T-helper 2 cell treated with Interferon-gamma antibody and Interleukin-4, amounts not matched to agents 5 μg/mL and 100 μg/mL, for 36 hours (primary cell): ENCODE measurements at regions not wholly inside any gene's neighbourhood (a gene's known extent, or its start where the extent isn't known, plus 50 kb on each side); places are given as distances from the start of the nearest gene placed in this dataset.

Experiments used
- DNase-seq: peaks from one replicate; pipeline ENCODE4 v3.0.0; 2021; ENCODE audit warnings: low spot score
- H3K27ac Mint-ChIP-seq: one replicate; pipeline ENCODE4 v1.8.0; 2021; ENCODE audit warnings: mild to moderate bottlenecking, mixed read lengths
- H3K27me3 Mint-ChIP-seq: one replicate; pipeline ENCODE4 v1.8.0; 2021; ENCODE audit warnings: low read depth, mixed read lengths
- H3K36me3 Mint-ChIP-seq: one replicate; pipeline ENCODE4 v1.8.0; 2021; ENCODE audit warnings: low read depth, mixed read lengths
- H3K4me1 Mint-ChIP-seq: one replicate; pipeline ENCODE4 v1.8.0; 2021; ENCODE audit warnings: low read depth, mixed read lengths
- H3K4me3 Mint-ChIP-seq: one replicate; pipeline ENCODE4 v1.8.0; 2022; ENCODE audit warnings: mild to moderate bottlenecking, moderate library complexity, mixed read lengths
- H3K9me3 Mint-ChIP-seq: one replicate; pipeline ENCODE4 v1.8.0; 2021; ENCODE audit warnings: mixed read lengths

DNA sequence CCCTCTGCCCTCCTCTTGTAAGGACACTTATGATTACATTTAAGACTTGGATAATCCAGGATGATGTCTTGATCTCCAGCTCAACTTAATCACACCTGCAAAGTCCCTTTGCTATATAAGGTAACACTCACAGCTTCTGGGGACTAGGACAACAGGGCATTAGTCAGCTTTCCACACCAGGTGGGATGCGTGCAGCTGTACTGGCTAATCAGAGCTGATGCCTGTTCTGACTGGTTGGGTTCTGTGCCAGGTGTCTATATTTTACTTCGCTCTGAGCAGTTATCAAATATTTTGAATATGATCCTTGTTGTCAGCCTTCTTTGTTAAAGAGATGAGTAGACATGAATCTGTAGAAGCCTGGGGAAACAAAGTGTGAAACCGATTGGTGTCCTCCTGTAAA is 115.5 kb upstream of the ATP8B1 start:
- H3K4me3 Mint-ChIP-seq, result no peak overlapping the region
- no peaks in the 10 kb centered on the region for H3K36me3 Mint-ChIP-seq
- H3K9me3 Mint-ChIP-seq, result no peaks in the 10 kb centered on the region
- DNase-seq, result no peak
- H3K27ac Mint-ChIP-seq, result no peak overlapping the region
- peaks cover 6% of the 10 kb centered on the region for H3K27me3 Mint-ChIP-seq
- H3K4me1 Mint-ChIP-seq, result peaks cover 14% of the 10 kb centered on the region

DNA sequence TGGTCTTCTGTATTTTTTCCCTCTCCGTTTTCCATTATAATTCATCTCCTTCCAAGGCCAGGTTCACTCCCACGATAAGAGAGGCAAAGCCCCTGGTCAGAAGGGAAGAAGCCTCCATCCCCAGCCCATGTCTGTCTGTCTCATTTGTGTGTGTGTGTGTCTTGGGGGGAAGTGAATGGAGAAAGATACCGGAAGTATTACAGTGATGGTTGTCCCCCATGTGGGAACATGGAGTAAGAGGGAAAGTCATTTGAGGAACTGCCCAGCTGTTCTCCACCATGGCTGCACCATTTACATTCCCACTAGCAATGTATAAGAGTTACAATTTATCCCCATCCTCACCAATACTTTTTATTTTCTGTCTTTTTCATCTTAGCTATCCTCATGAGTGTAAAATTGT is 113.6 kb upstream of the ATP8B1 start:
- Mint-ChIP-seq H3K4me1 (peaks cover 14% of the 10 kb centered on the region), H3K27ac (no peak overlapping the region), H3K27me3 (peaks cover 6% of the 10 kb centered on the region), H3K9me3 (no peaks in the 10 kb centered on the region), H3K4me3 (no peak overlapping the region), H3K36me3 (no peaks in the 10 kb centered on the region)
- no peak for DNase-seq

DNA sequence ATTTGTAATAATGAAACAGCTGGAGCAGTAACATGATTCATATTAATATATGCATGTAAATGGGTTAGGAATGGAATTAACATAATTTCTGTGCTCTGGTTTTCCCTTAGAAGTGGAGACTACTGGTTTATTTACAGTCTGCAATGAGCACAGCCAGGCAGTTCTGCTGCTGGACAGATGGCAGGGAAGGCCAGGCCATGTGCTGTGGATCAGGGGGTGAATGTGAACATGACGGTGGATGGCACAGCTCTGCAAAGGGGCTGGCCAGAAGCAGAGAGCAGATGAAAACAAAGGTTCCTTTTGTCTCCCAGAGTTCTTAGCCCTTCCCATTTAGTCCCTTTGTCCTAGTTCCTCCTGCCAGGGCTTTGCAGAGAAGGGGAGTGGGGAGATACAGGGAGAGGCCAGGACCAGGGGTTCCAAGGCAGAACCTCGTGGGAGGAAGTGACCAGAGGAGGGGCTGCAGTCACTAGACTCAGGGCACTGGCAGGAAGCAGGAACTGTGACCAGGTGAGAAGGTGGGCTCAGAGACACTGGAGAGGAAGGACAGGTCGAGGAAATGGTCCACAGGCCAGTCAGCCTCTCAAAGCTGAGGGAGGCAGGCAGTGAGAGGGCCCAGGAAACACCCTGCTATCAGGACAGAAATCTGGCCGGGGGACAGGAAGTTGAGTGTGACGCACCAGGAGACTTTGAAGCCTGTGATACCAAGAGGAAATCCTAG is 112.9 kb upstream of the ATP8B1 start:
- Mint-ChIP-seq H3K4me3 (no peak overlapping the region), H3K9me3 (no peaks in the 10 kb centered on the region), H3K27me3 (peaks cover 6% of the 10 kb centered on the region), H3K27ac (no peak overlapping the region), H3K36me3 (no peaks in the 10 kb centered on the region), H3K4me1 (peaks cover 14% of the 10 kb centered on the region)
- peak; percentile 21 for DNase-seq

DNA sequence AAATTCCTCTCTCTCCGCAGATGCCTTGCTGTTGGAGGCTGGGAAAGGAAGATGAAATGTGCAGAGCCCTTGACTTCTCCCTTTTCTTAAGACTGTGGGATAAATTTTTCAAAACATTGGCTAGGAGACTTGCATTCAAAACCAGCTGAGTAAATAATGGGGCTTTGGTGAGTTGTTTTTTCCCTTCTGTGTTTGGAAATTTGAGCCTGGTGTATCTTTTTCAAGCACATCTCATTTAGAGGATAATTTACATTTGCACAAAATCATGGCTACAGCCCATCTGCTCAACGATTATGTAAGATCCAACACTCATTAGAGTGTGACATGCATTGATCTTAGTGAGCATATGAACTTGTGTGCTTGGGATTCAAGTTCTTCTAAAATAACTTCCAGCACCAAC is 112.1 kb upstream of the ATP8B1 start:
- Mint-ChIP-seq H3K36me3 (no peaks in the 10 kb centered on the region), H3K27me3 (peaks cover 6% of the 10 kb centered on the region), H3K4me3 (no peak overlapping the region), H3K27ac (no peak overlapping the region), H3K4me1 (peaks cover 14% of the 10 kb centered on the region), H3K9me3 (no peaks in the 10 kb centered on the region)
- no peak for DNase-seq

- peaks cover 6% of the 10 kb centered on the region for H3K27me3 Mint-ChIP-seq
- H3K36me3 Mint-ChIP-seq, result no peaks in the 10 kb centered on the region
- no peak for DNase-seq
- no peaks in the 10 kb centered on the region for H3K9me3 Mint-ChIP-seq
- no peak overlapping the region for H3K4me3 Mint-ChIP-seq
- no peak overlapping the region for H3K27ac Mint-ChIP-seq
- peaks cover 14% of the 10 kb centered on the region for H3K4me1 Mint-ChIP-seq
Observed at GRCh38 chr18:57913686-57914085, 110.6 kb upstream of the ATP8B1 start.

GRCh38 chr18:57910817-57911216 is 107.7 kb upstream of the ATP8B1 start:
- Mint-ChIP-seq H3K4me1 (peaks cover 3% of the 10 kb centered on the region), H3K9me3 (no peaks in the 10 kb centered on the region), H3K27ac (no peak overlapping the region), H3K36me3 (no peaks in the 10 kb centered on the region), H3K4me3 (no peak overlapping the region), H3K27me3 (peaks cover 3% of the 10 kb centered on the region)
- DNase-seq, result no peak

DNA sequence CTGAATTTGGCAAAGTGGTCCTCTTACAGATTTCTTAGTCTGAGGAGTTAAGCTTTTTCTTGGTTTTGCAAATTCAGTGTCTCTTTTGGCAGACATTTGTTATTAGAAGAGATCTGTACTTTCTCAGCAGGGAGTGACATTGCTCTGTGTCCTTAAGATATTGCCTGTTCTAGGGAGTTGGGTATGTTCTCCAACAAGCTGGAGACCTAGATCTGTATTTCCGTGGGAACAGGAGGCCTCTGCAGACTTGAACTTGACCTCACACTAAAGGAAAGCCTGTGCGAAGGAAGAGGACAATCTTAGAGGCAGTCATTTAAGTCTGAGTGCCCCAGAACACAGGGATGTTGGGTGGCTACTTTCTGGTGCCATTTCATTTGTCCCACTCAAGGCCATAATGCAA is 107.0 kb upstream of the ATP8B1 start:
- Mint-ChIP-seq H3K4me1 (no peaks in the 10 kb centered on the region), H3K27ac (no peak overlapping the region), H3K27me3 (peaks cover 3% of the 10 kb centered on the region), H3K9me3 (no peaks in the 10 kb centered on the region), H3K4me3 (no peak overlapping the region), H3K36me3 (no peaks in the 10 kb centered on the region)
- DNase-seq, result no peak

GRCh38 chr18:57909620-57910019 is 106.5 kb upstream of the ATP8B1 start:
- H3K9me3 Mint-ChIP-seq, result no peaks in the 10 kb centered on the region
- H3K4me3 Mint-ChIP-seq, result no peak overlapping the region
- DNase-seq, result no peak
- H3K4me1 Mint-ChIP-seq, result no peaks in the 10 kb centered on the region
- H3K36me3 Mint-ChIP-seq, result no peaks in the 10 kb centered on the region
- H3K27ac Mint-ChIP-seq, result no peak overlapping the region
- H3K27me3 Mint-ChIP-seq, result peaks cover 3% of the 10 kb centered on the region

GRCh38 chr18:57908092-57908491 is 105.0 kb upstream of the ATP8B1 start:
- no peaks in the 10 kb centered on the region for H3K4me1 Mint-ChIP-seq
- no peak overlapping the region for H3K4me3 Mint-ChIP-seq
- no peaks in the 10 kb centered on the region for H3K27me3 Mint-ChIP-seq
- no peaks in the 10 kb centered on the region for H3K9me3 Mint-ChIP-seq
- no peak overlapping the region for H3K27ac Mint-ChIP-seq
- DNase-seq, result no peak
- H3K36me3 Mint-ChIP-seq, result no peaks in the 10 kb centered on the region

DNA sequence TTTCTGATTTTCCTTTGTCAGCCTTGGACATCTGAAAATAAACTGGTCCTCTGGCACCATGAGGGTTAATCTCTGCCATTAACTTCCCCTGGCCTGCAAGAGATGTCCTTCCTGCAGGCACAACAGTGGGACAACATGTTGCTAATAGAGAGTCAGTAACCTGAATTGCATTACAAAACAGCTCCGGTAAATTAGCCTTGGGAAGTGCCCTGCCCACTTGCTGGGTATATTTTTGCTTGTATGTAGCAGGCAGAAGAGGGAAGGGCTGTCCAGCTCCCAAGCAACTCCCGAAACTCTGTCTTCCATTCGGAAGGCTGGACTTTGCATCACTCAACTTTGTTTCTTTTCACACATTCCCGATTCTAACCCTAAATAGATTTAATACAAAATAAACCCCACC is 104.4 kb upstream of the ATP8B1 start:
- no peaks in the 10 kb centered on the region for H3K4me1 Mint-ChIP-seq
- no peak for DNase-seq
- H3K27ac Mint-ChIP-seq, result no peak overlapping the region
- no peak overlapping the region for H3K4me3 Mint-ChIP-seq
- H3K9me3 Mint-ChIP-seq, result no peaks in the 10 kb centered on the region
- no peaks in the 10 kb centered on the region for H3K27me3 Mint-ChIP-seq
- no peaks in the 10 kb centered on the region for H3K36me3 Mint-ChIP-seq

GRCh38 chr18:57906852-57907251 is 103.7 kb upstream of the ATP8B1 start:
- H3K36me3 Mint-ChIP-seq, result no peaks in the 10 kb centered on the region
- H3K9me3 Mint-ChIP-seq, result no peaks in the 10 kb centered on the region
- no peak overlapping the region for H3K27ac Mint-ChIP-seq
- DNase-seq, result no peak
- H3K4me3 Mint-ChIP-seq, result no peak overlapping the region
- H3K27me3 Mint-ChIP-seq, result no peaks in the 10 kb centered on the region
- H3K4me1 Mint-ChIP-seq, result no peaks in the 10 kb centered on the region

DNA sequence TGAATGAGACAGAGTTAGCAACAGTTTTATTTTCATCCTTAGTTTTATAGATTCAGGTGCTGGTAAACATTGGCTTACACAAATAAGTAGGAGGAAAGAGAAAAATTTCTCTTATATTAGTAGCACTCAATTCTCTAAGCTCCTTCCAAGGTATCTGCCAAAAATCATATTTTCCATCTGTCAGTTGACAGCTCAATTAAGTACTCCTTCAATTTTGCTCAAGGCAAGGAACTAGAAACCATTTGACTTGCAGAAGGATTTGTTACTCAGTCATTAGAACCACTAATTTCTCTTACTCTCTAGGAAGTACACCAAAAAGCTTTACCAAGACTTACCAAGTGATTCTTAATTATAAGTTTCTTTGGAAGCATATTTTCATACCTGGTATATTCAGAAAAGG is 101.4 kb upstream of the ATP8B1 start:
- no peak for DNase-seq
- Mint-ChIP-seq H3K4me3 (no peak overlapping the region), H3K4me1 (no peaks in the 10 kb centered on the region), H3K27ac (no peak overlapping the region), H3K36me3 (no peaks in the 10 kb centered on the region), H3K27me3 (no peaks in the 10 kb centered on the region), H3K9me3 (no peaks in the 10 kb centered on the region)

GRCh38 chr18:57902721-57903120 is 99.6 kb upstream of the ATP8B1 start:
- no peaks in the 10 kb centered on the region for H3K27me3 Mint-ChIP-seq
- no peak overlapping the region for H3K27ac Mint-ChIP-seq
- no peaks in the 10 kb centered on the region for H3K4me1 Mint-ChIP-seq

DNA sequence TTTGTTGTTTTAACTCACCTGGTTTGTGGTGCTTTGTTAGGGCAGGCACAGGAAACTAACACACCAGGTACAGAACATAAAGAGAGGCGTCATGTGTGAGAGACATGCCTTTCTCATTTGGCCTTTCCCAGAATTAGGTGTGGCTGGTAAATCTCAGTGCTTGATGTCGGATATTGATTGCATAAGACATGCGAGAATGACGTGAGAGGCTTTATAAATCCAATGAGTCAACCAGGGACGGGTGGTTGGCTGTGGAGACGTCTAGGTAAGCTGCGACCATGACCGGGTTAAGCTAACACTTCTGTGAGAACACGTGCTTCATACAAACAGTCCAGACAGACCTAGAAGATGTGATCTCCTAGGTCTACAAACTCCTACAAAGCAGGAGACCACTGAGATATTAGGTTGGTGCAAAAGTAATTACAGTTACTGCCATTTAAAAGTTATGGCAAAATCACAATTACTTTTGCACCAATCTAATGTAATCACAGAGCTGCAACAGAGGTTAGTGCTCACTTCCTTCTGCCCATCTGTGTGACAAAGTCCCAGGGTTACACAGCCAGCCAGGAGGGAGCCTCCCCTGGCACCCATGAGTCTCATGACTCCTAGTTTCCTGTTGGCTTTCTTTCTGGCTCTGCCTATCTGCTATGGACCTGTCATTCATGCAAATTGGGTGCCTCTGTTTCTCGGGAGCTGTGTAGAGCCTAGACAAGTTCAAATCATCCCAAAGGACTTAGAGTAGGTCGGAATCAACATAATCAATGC is 98.9 kb upstream of the ATP8B1 start:
- H3K27ac Mint-ChIP-seq, result no peak overlapping the region
- no peaks in the 10 kb centered on the region for H3K4me1 Mint-ChIP-seq
- no peaks in the 10 kb centered on the region for H3K27me3 Mint-ChIP-seq
- no peaks in the 10 kb centered on the region for H3K9me3 Mint-ChIP-seq
- DNase-seq, result no peak
- no peak overlapping the region for H3K4me3 Mint-ChIP-seq
- no peaks in the 10 kb centered on the region for H3K36me3 Mint-ChIP-seq

More at GRCh38 chr18:57902721-57903120, 99.6 kb upstream of the ATP8B1 start:
- H3K36me3 Mint-ChIP-seq, result no peaks in the 10 kb centered on the region
- DNase-seq, result no peak
- H3K4me3 Mint-ChIP-seq, result no peak overlapping the region
- H3K9me3 Mint-ChIP-seq, result no peaks in the 10 kb centered on the region
